Stimulated activated CD4-positive, alpha-beta T cell treated with anti-CD3 and anti-CD28 coated beads, Interleukin-1b, Interleukin-23, amount 100 ng/mL, for 48 hours (primary cell): ENCODE measurements at regions not wholly inside any gene's neighbourhood (a gene's known extent, or its start where the extent isn't known, plus 50 kb on each side); places are given as distances from the start of the nearest gene placed in this dataset.

Experiments used
- DNase-seq: peaks from one replicate; pipeline ENCODE4 v3.0.0-alpha.2; 2020

- no peak for DNase-seq
Observed at GRCh38 chr21:38905752-38906151, 100.0 kb downstream of the ETS2 start.

DNA sequence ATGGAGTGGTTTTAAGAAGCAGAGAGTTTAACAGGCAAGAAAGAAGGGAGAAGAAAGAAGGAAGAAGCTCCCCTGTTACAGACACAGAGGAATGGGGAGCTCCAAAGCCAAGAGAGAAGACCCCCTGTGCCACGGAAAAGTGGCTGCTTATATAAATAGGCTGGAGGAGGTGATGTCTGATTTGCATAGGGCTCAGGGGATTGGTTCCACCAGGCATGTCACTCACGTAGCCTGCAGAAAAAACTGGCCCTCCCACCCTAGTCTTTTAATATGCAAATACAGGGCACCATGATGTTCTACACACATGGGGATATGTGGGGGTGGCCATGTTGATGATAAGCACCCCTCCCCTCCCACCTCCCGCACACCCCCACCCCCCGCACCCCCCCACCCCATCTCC lies 99.6 kb downstream of the ETS2 start:
- no peak for DNase-seq

GRCh38 chr21:38903690-38904139 lies 98.0 kb downstream of the ETS2 start:
- DNase-seq: no peak

DNA sequence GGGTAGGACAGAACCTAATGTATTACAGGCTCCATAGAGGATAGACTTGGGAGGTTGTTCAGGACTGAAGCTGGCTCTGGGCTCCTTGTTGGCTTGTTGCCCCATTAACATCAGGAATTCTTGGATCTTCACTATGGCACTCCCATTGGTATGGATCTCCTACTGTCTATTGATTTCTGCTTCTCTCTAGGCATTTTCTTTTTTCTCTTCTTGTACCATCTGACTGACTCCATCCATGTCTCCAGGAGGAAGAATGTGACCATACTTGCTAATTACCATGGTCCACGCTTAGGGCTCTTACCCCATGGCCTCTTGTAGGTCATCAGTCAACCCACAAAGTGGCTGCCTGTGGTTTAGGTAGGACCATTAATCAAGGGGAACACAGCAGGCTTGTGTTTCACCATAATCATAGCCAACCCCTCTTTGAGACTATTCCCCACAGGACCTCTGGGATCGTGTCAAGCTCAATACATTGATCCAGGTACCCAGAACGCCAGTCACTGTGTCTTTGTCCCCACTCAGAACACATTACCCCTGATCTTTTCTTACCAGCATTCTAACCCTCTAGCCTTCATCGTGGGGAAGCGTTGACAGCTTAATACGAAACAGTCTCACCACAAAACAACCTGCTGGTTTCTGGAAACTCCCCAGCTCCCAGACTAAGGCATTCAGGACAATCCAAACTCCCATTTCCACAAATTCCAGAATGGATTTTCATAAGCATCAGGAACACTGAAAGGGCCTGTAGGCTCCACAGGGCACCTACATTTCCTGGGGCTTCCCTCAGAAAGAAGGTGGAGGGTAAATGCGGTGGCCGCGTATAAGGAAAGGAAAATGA lies 97.1 kb downstream of the ETS2 start:
- DNase-seq: no peak

DNA sequence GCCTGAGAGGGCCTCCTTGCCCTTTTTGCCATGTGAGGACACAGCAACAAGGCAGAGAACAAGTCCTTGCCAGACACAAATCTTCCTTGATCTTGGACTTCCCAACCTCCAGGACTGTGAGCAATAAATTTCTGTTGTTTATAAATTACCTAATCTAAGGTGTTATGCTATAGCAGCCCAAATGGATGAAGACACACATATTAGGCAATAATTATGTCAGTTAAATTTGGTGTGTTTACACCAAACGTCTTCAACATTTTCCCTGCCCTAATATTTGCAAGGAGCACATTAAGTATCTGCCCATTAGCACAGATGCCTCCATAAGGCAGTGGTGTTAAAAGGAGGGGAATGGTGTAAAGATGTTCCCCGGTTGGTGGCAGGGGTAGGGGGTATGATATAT lies 94.8 kb downstream of the ETS2 start:
- DNase-seq: no peak

- peak; percentile 19 for DNase-seq
Observed at GRCh38 chr21:38899985-38900384, 94.3 kb downstream of the ETS2 start.

GRCh38 chr21:38899277-38899947 lies 93.7 kb downstream of the ETS2 start:
- DNase-seq: no peak

DNA sequence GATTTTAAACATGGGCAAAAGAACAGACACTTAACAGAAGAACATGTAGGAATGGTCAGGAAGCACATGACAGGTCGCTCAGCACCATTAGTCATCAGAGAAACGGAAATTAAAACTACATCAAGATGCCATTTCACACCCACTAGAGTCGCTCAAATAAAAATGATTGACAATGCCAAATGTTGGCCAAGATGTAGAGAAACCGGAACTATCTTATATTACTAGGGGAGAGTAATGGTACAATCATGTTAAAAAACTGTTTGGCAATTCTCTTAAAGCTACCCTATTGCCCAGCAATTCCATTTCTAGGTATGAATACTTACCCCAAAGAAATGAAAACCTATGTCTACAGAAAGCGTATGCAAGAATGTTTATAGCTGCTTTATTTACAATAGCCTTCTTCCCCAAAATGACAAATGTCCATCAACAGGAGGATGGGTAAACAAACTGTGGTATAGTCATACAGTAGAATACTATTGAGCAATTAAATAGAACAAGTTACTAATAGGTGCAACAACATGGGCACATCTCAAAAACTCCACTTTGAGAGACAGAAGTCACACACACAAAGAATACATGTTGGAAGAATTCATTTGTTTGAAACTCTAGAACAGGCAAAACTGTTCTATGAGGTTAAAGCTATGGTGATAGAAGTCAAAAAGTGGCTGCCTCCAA lies 92.8 kb downstream of the ETS2 start:
- no peak for DNase-seq

DNA sequence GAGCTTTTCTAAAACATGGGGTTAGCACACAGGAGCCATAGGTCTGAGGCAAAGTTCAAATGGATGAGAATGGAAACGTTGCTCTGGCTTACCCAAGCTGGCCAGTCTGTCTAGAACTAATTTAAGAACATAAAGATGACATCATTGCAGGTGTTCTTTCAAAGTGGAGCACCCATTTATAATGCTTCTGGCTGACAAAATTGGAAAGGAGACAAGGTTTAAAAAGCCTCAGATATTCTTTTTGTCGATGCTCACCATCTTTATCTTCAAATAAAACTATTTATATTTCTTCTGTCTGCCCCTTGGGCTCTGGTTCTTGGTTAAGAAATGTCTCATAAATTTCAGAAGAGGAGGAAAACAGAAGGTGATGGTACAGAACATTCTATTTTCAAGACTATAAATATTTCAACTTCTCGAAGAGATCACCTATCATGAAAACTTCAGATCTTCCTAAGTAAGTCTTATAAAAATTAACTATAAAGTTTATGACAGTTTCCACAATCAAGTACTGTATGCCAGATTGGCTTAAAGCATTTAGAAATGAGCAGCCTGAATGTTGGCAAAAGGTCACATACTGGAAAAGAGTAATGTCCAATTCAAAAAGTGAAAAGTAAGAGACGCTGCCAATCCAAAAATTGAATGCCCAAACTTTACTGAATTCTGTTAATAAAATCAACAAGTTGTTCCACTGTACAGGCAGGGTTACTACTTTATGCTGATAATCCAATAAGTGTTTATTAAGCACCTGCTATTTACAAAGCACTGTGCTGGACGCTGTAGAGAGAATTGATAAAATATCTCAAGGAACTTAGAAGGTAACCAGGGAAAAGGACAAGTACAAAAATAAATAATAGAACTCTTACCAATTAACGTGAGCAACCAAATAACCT lies 92.0 kb downstream of the ETS2 start:
- no peak for DNase-seq

DNA sequence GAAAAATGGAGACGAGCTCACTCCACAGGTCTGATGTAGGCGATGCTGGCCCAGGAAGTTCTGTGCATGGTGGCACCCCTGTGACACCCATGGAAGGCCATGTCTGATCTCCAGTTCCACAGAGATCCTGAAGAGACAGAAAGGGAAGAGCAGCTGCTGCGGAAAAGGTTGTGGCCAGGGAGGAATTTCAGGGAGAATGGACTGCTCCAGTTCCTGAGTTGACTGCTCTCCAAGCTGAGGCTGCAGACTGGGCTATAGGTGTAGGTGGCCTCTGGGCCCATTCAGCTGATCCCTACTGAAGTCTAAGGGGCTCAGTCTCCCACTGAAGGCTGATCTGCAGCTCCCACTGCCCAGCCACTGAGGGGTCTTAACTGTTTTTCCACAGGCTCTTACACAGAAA lies 89.2 kb downstream of the ETS2 start:
- DNase-seq: no peak

- DNase-seq: no peak
Observed at GRCh38 chr21:38888991-38889561, 83.3 kb downstream of the ETS2 start.

- DNase-seq: no peak
Observed at GRCh38 chr21:38887749-38888148, 82.0 kb downstream of the ETS2 start.

- DNase-seq: no peak
Observed at GRCh38 chr21:38887062-38887686, 81.4 kb downstream of the ETS2 start.

GRCh38 chr21:38885909-38886308 lies 80.2 kb downstream of the ETS2 start:
- no peak for DNase-seq

- DNase-seq: no peak
Observed at GRCh38 chr21:38884440-38884839, 78.7 kb downstream of the ETS2 start.

DNA sequence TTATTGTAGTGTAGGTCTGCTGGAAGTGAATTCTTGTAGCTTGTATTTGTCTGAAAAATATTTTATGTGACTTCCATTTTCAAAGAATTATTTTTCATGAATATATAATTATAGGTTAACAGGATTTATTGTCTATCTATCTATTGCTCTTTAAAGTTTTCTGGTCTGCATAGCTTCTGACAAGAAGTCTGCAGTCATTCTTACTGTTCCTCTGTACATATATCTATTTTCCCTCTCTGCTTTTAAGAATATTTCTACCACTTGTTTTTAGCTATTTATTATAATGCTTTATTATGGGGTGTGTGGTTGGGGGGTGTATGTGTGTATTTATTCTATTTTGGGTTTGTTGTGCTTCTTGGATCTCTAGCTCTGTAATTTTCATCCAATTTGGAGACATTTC lies 77.4 kb downstream of the ETS2 start:
- no peak for DNase-seq

GRCh38 chr21:38881131-38881530 lies 75.4 kb downstream of the ETS2 start:
- no peak for DNase-seq

DNA sequence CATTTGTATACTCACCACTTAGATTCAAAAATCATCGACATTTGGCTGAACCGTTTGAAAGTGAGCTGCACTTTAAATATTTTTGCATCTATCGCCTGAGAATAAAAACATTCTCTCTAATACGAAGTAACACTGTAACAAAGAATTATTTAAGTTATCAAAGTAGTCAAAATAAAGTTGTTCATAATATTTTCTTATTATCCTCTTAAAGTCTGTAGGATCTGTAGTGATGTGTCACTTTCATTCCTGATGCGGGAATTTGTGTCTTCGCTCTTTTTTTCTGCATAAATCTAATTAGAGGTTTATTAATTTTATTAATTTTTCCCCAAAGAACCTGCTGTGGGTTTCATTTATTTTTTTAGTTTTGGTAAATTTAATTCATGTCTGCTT lies 74.8 kb downstream of the ETS2 start:
- no peak for DNase-seq

GRCh38 chr21:38879912-38880576 lies 74.3 kb downstream of the ETS2 start:
- no peak for DNase-seq

GRCh38 chr21:38878379-38879179 lies 72.8 kb downstream of the ETS2 start:
- DNase-seq: no peak
